A673 (cell line): ENCODE measurements at regions not wholly inside any gene's neighbourhood (a gene's known extent, or its start where the extent isn't known, plus 50 kb on each side); places are given as distances from the start of the nearest gene placed in this dataset.
"Not testable (repeated sequence)": the region's sequence is repeated elsewhere in the genome, so short reads cannot be mapped to it uniquely, and the experiment has no call there.

Source experiments
- BruUV-seq: library from RNA; stranded (reverse); fragments of 400-500 nt; replicated peaks from 2 replicates; lab custom pipeline; 2021; lab: Mats Ljungman, UMichigan
- CTCF ChIA-PET: fragments of 300-600 bp; sonication (Branson Sonifier 250); formaldehyde crosslinking; loops from one replicate; lab custom pipeline; 2022; ENCODE audit warnings: antibody characterized with exemption; lab: Charles Lee
- POLR2A ChIA-PET: fragments of 300-600 bp; sonication (Branson Sonifier 250); formaldehyde crosslinking; loops from one replicate; lab custom pipeline; 2022; ENCODE audit warnings: antibody characterized with exemption; ENCODE audit not compliant: low non-redundant PET; lab: Charles Lee
- DNase-seq: peaks from one replicate; pipeline ENCODE4 v3.0.0-alpha.2; 2015; ENCODE audit warnings: low spot score
- H3K27ac ChIP-seq: fragments of 200-600 bp; sonication (generic); 2 replicates; pipeline ENCODE4 v1.5.1; 2016; ENCODE audit warnings: mixed run types, low read depth, mild to moderate bottlenecking, mixed read lengths, antibody characterized with exemption, low read length; ENCODE audit not compliant: poor library complexity, severe bottlenecking
- H3K27me3 ChIP-seq: fragments of 200-600 bp; sonication (generic); replicated peaks from 2 replicates; pipeline ENCODE4 v1.6.1; 2017; ENCODE audit warnings: mixed run types, low read depth, mild to moderate bottlenecking, mixed read lengths, antibody characterized with exemption, low read length; ENCODE audit not compliant: insufficient read depth, poor library complexity
- H3K36me3 ChIP-seq: fragments of 200-600 bp; sonication (generic); 2 replicates; pipeline ENCODE4 v1.6.1; 2016; ENCODE audit warnings: mixed run types, mild to moderate bottlenecking, mixed read lengths, antibody characterized with exemption, low read length; ENCODE audit not compliant: insufficient read depth, poor library complexity, severe bottlenecking
- H3K4me1 ChIP-seq: fragments of 200-600 bp; sonication (generic); 2 replicates; pipeline ENCODE4 v1.6.1; 2017; ENCODE audit warnings: mixed run types, mild to moderate bottlenecking, mixed read lengths, antibody characterized with exemption, low read length; ENCODE audit not compliant: insufficient read depth, poor library complexity, severe bottlenecking
- H3K4me3 ChIP-seq: fragments of 200-600 bp; sonication (generic); 2 replicates; pipeline ENCODE4 v1.5.1; 2016; ENCODE audit warnings: low read depth, mixed run types, mild to moderate bottlenecking, mixed read lengths, low read length; ENCODE audit not compliant: poor library complexity, severe bottlenecking
- H3K9me3 ChIP-seq: fragments of 200-600 bp; sonication (generic); 2 replicates; pipeline ENCODE4 v1.6.1; 2016; ENCODE audit warnings: mixed run types, low read depth, mild to moderate bottlenecking, mixed read lengths, antibody characterized with exemption, low read length; ENCODE audit not compliant: poor library complexity, severe bottlenecking
- CTCF ChIP-seq: fragments of 300-800, 200-600 bp; sonication (generic); conservative IDR thresholded peaks from 2 replicates; pipeline ENCODE4 v1.5.1; 2017; ENCODE audit warnings: low read depth, mild to moderate bottlenecking, antibody characterized with exemption, low read length, moderate library complexity, mixed read lengths
- EZH2 ChIP-seq: fragments of 200-600 bp; sonication (generic); IDR thresholded peaks from 2 replicates; pipeline ENCODE4 v1.6.1; 2017; ENCODE audit warnings: borderline replicate concordance, low read depth, mild to moderate bottlenecking, mixed read lengths, antibody characterized with exemption, low read length; ENCODE audit not compliant: poor library complexity, severe bottlenecking
- intact Hi-C: fragments of 100-400 bp; cut with micrococcal nuclease; formaldehyde crosslinking; loops from one replicate; pipeline ENCODE4 v1.10.0; 2022; ENCODE audit not compliant: unreplicated experiment

GRCh38 chr1:184183919-184184318 is 132.4 kb downstream of the TSEN15 start:
- no peak overlapping the region for H3K27ac ChIP-seq
- no peaks in the 10 kb centered on the region for H3K9me3 ChIP-seq
- H3K27me3 ChIP-seq = no peaks in the 10 kb centered on the region
- H3K4me3 ChIP-seq = no peak overlapping the region
- no TSS peak for BruUV-seq
- TF ChIP-seq EZH2 = no peak
- TF ChIP-seq CTCF = no peak
- H3K4me1 ChIP-seq = no peaks in the 10 kb centered on the region
- no peak for DNase-seq
- ChIA-PET CTCF (no interaction called here), POLR2A (no interaction called here)
- intact Hi-C loops = loop anchor here (2.0 kb wide), 1 partner anchor 17 kb away; no protein-coding TSS in a partner anchor
- no peaks in the 10 kb centered on the region for H3K36me3 ChIP-seq

GRCh38 chr1:184184614-184185013 is 133.1 kb downstream of the TSEN15 start:
- CTCF ChIA-PET = not testable (repeated sequence)

GRCh38 chr1:184185347-184185746 is 133.8 kb downstream of the TSEN15 start:
- POLR2A ChIA-PET = no interaction called here

More at GRCh38 chr1:184184614-184185013, 133.1 kb downstream of the TSEN15 start:
- H3K9me3 ChIP-seq, DNase-seq, BruUV-seq, H3K36me3 ChIP-seq, H3K4me1 ChIP-seq, H3K27ac ChIP-seq, POLR2A ChIA-PET, H3K27me3 ChIP-seq, H3K4me3 ChIP-seq, intact Hi-C loops: not testable (repeated sequence)

More at GRCh38 chr1:184185347-184185746, 133.8 kb downstream of the TSEN15 start:
- no peaks in the 10 kb centered on the region for H3K36me3 ChIP-seq
- peaks cover 3% of the 10 kb centered on the region for H3K4me1 ChIP-seq
- H3K4me3 ChIP-seq = no peak overlapping the region
- no peak for DNase-seq
- H3K27me3 ChIP-seq = no peaks in the 10 kb centered on the region
- CTCF ChIA-PET = no interaction called here
- TF ChIP-seq EZH2 (no peak), CTCF (no peak)
- intact Hi-C loops = no loop called here
- no peaks in the 10 kb centered on the region for H3K9me3 ChIP-seq
- no TSS peak for BruUV-seq
- H3K27ac ChIP-seq = no peak overlapping the region
